ENCODE measurements at regions not wholly inside any gene's neighbourhood (a gene's known extent, or its start where the extent isn't known, plus 50 kb on each side); places are given as distances from the start of the nearest gene placed in this dataset.

DNA sequence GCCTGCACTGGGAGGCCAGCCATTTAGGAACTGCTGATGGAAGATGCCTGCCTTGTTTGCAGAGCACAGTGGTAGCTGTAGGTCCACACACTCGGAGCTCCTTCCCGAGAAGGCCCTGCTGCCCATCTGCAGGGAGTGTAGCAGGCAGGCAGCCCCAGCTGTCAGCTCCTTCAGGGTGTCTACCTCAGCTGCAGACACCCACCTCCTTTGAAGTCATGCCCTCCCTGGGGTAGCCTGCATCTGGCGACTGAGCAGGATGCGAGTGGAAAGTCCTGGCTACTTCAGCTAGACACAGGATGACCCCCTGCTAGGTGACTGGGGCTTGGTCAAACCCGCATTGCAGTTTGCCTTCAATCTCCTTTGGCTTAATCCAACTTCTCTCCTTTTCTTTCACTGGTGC is 93.2 kb upstream of the TLE3 start:
- no peaks in the 10 kb centered on the region for H3K27me3 ChIP-seq
- H3K4me3 ChIP-seq, result no peak overlapping the region
- 88% methylated on average over 3 of the region's 5 CpGs; no CpG with 5 or more reads in 1 of the 2 donors for WGBS, 2 donors (ENCODE audit: low coverage in 1 of 2)
- peaks cover 1 to 7% (median 5%) of the 10 kb centered on the region in 4 donors for H3K4me1 ChIP-seq
- no peak for TF ChIP-seq POLR2AphosphoS5 (IDR thresholded peaks at IDR 0.05)
- TF ChIP-seq EP300 (IDR thresholded peaks at IDR 0.05; ENCODE audit: low read depth), result no peak
- TF ChIP-seq POLR2A (IDR thresholded peaks at IDR 0.05), result no peak
- TF ChIP-seq, protein P1, sequence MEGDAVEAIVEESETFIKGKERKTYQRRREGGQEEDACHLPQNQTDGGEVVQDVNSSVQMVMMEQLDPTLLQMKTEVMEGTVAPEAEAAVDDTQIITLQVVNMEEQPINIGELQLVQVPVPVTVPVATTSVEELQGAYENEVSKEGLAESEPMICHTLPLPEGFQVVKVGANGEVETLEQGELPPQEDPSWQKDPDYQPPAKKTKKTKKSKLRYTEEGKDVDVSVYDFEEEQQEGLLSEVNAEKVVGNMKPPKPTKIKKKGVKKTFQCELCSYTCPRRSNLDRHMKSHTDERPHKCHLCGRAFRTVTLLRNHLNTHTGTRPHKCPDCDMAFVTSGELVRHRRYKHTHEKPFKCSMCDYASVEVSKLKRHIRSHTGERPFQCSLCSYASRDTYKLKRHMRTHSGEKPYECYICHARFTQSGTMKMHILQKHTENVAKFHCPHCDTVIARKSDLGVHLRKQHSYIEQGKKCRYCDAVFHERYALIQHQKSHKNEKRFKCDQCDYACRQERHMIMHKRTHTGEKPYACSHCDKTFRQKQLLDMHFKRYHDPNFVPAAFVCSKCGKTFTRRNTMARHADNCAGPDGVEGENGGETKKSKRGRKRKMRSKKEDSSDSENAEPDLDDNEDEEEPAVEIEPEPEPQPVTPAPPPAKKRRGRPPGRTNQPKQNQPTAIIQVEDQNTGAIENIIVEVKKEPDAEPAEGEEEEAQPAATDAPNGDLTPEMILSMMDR (IDR thresholded peaks at IDR 0.05), result no peak
- no peaks in the 10 kb centered on the region for H3K9me3 ChIP-seq
- in situ Hi-C loops (cut with MboI; ENCODE audit: low pct_ligation_motif_present in 1 of 4, low pct_unique_long_range_greater_than_20kb in 1 of 4, low sequenced_read_pairs in 3 of 4) (no loop called here), intact Hi-C loops (cut with DNase I; ENCODE audit: low total_unique reads) (no loop called here)
- DNase-seq, result no peak
- no peak overlapping the region for H3K27ac ChIP-seq
- no peaks in the 10 kb centered on the region for H3K36me3 ChIP-seq

DNA sequence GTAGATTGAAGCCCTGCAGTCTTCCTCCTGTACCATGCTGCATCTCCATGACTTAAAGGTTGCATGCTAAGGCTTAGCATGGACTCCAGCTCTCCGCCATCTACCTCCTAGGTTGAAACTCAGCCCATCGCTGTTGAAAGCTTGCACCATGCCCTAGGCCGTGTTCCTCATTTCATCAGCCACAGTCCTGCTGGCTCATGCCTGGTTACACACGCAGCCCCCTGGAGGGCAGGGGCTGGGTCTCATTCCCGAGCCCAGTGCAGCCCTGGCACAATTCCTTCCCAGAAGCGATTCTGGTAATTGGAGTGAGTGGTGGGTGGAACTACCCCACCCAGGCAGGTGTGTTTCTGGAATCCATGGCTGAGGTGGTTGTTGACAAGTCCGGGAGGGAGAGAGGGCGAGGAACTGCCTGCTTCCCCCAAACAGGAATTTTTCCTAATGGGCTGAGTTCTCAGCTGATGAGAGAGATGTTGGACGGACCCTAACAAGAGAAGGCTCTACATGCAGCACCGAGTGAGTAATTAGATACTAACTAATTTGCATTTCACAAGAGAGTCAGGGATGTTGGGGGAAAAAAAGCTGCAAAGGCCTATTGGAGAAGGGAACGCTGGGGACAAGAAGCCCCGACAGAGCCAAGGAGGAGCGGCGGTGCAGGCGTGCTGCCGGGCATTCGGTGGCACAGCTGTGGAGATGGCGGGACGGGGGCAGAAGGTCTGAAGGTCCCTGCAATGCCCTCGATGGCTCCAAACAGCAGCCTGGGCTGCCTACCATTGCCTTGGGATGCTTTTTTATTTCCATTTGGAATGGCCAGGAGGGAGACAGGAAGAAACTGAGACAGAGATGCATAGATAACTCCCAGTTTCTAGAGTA is 92.3 kb upstream of the TLE3 start:
- in situ Hi-C loops (cut with MboI; ENCODE audit: low pct_ligation_motif_present in 1 of 4, low pct_unique_long_range_greater_than_20kb in 1 of 4, low sequenced_read_pairs in 3 of 4), result no loop called here
- no peak for DNase-seq
- H3K27me3 ChIP-seq, result no peaks in the 10 kb centered on the region
- no peaks in the 10 kb centered on the region for H3K9me3 ChIP-seq
- WGBS, 2 donors (ENCODE audit: low coverage in 1 of 2), result 94% methylated on average over 14 to 20 of the region's 20 CpGs
- H3K36me3 ChIP-seq, result no peaks in the 10 kb centered on the region
- intact Hi-C loops (cut with DNase I; ENCODE audit: low total_unique reads), result no loop called here
- H3K4me3 ChIP-seq, result no peak overlapping the region
- no peak overlapping the region for H3K27ac ChIP-seq
- no peaks in the 10 kb centered on the region for H3K4me1 ChIP-seq
- TF ChIP-seq, protein P1 (IDR thresholded peaks at IDR 0.05), result no peak
- no peak for TF ChIP-seq EP300 (IDR thresholded peaks at IDR 0.05; ENCODE audit: low read depth)
- TF ChIP-seq POLR2A (IDR thresholded peaks at IDR 0.05), result no peak
- TF ChIP-seq POLR2AphosphoS5 (IDR thresholded peaks at IDR 0.05), result no peak

DNA sequence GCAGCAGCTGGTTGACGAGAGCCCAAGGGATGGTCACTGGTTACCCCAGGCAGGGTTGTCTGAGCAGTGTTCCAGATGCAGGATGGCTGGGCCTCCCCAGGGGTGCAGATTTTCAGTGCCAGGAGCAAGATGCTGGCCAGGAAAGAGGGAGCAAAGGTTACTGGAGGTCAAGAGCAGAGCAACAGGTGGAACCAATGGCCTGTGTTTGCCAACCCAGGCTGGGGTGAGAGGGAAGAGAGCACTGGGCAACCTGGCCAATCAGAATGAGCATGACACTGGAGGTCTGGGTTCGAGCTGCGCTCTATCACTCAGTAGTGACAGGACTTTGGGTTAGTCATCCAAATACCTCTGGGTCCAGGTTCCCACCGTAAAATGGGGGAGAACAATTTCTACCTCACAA is 90.6 kb upstream of the TLE3 start:
- TF ChIP-seq POLR2AphosphoS5 (IDR thresholded peaks at IDR 0.05) (no peak), POLR2A (IDR thresholded peaks at IDR 0.05) (no peak)
- TF ChIP-seq, protein P1 (IDR thresholded peaks at IDR 0.05), result no peak
- in situ Hi-C loops (cut with MboI; ENCODE audit: low pct_ligation_motif_present in 1 of 4, low pct_unique_long_range_greater_than_20kb in 1 of 4, low sequenced_read_pairs in 3 of 4), result no loop called here
- Histone ChIP-seq H3K27me3 (no peaks in the 10 kb centered on the region), H3K9me3 (no peaks in the 10 kb centered on the region), H3K27ac (no peak overlapping the region), H3K36me3 (no peaks in the 10 kb centered on the region), H3K4me1 (no peaks in the 10 kb centered on the region), H3K4me3 (no peak overlapping the region)
- intact Hi-C loops (cut with DNase I; ENCODE audit: low total_unique reads), result no loop called here
- no peak for DNase-seq
- WGBS, 2 donors (ENCODE audit: low coverage in 1 of 2), result 96% methylated on average over 4 of the region's 4 CpGs; no CpG with 5 or more reads in 1 of the 2 donors

DNA sequence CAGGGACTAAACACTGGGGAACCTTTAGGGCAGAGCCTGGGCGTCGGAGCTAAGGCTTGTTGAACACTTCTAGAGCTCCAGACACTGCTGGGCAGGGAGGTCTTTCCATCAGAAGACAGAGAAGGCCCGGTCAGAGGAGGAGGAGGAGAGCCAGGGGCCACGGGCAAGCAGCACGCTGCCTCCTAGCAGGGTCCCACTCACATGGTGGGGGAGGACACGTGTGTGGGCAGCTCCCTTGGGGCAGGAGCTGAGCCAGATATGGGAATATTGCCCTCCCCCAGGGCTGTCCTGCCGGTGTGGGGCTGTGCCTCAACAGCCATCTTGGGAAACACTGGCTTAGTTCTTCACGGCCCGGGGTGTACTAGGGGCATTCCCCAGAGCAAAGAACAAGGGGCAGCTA is 89.6 kb upstream of the TLE3 start:
- no peak for DNase-seq

More for the DNA sequence above, 89.6 kb upstream of the TLE3 start:
- Histone ChIP-seq H3K4me3 (no peak overlapping the region), H3K4me1 (no peaks in the 10 kb centered on the region), H3K9me3 (no peaks in the 10 kb centered on the region), H3K36me3 (no peaks in the 10 kb centered on the region), H3K27me3 (no peaks in the 10 kb centered on the region), H3K27ac (no peak overlapping the region)
- 80% methylated on average over 9 of the region's 9 CpGs; no CpG with 5 or more reads in 1 of the 2 donors for WGBS, 2 donors (ENCODE audit: low coverage in 1 of 2)
- intact Hi-C loops (cut with DNase I; ENCODE audit: low total_unique reads), result no loop called here
- in situ Hi-C loops (cut with MboI; ENCODE audit: low pct_ligation_motif_present in 1 of 4, low pct_unique_long_range_greater_than_20kb in 1 of 4, low sequenced_read_pairs in 3 of 4), result no loop called here
- TF ChIP-seq, protein P1 (IDR thresholded peaks at IDR 0.05), result no peak

Data from transverse colon (tissue), 4 donors.